Large intestine (tissue), 3 donors: ENCODE measurements at regions not wholly inside any gene's neighbourhood (a gene's known extent, or its start where the extent isn't known, plus 50 kb on each side); places are given as distances from the start of the nearest gene placed in this dataset.
"Not testable (repeated sequence)": the region's sequence is repeated elsewhere in the genome, so short reads cannot be mapped to it uniquely, and the experiment has no call there.

Source experiments
- DNase-seq, 2 donors: peaks; one replicate each; pipeline versions ENCODE4 v3.0.0 to v3.0.0-alpha.2; 2013
- H3K27ac ChIP-seq: one replicate; pipeline ENCODE4 v1.5.1; 2013; ENCODE audit warnings: low read length
- H3K27me3 ChIP-seq: 2 replicates; pipeline ENCODE4 v1.6.1; 2013; ENCODE audit warnings: low read length; ENCODE audit not compliant: control insufficient read depth, insufficient read depth
- H3K36me3 ChIP-seq: 2 replicates; pipeline ENCODE4 v1.6.1; 2013; ENCODE audit warnings: low read length; ENCODE audit not compliant: control insufficient read depth, insufficient read depth
- H3K4me1 ChIP-seq: one replicate; pipeline ENCODE4 v1.6.1; 2013; ENCODE audit warnings: low read length; ENCODE audit not compliant: control insufficient read depth, insufficient read depth
- H3K4me3 ChIP-seq: one replicate; pipeline ENCODE4 v1.5.1; 2013; ENCODE audit warnings: low read length
- H3K9me3 ChIP-seq: one replicate; pipeline ENCODE4 v1.6.1; 2013; ENCODE audit warnings: mild to moderate bottlenecking, low read depth, low read length, moderate library complexity; ENCODE audit not compliant: control insufficient read depth
- WGBS: methylation state at CpG from one replicate; pipeline ENCODE4 v1.1.5; 2013; ENCODE audit warnings: low lambda C conversion rate; ENCODE audit not compliant: insufficient coverage; 5-methylcytosine and 5-hydroxymethylcytosine counted together

- no peak overlapping the region for H3K27ac ChIP-seq
- no peaks in the 10 kb centered on the region for H3K9me3 ChIP-seq
- no peak for DNase-seq
- no peaks in the 10 kb centered on the region for H3K27me3 ChIP-seq
- H3K4me3 ChIP-seq, result no peak overlapping the region
- no peaks in the 10 kb centered on the region for H3K36me3 ChIP-seq
- no peaks in the 10 kb centered on the region for H3K4me1 ChIP-seq
- WGBS, result no CpG with 5 or more reads among the region's 1 CpG
These were observed 342.2 kb upstream of the NT5E start for GRCh38 chr6:85107701-85108100.

- WGBS, result no CpG with 5 or more reads among the region's 5 CpGs
- Histone ChIP-seq H3K27me3 (no peaks in the 10 kb centered on the region), H3K4me3 (no peak overlapping the region), H3K4me1 (no peaks in the 10 kb centered on the region), H3K27ac (no peak overlapping the region), H3K9me3 (no peaks in the 10 kb centered on the region), H3K36me3 (no peaks in the 10 kb centered on the region)
- DNase-seq, result no peak
These were observed 332.6 kb upstream of the TBX18 start for GRCh38 chr6:85096976-85097375.

- no CpG with 5 or more reads among the region's 1 CpG for WGBS
- Histone ChIP-seq H3K27me3 (no peaks in the 10 kb centered on the region), H3K4me1 (no peaks in the 10 kb centered on the region), H3K36me3 (no peaks in the 10 kb centered on the region), H3K4me3 (no peak overlapping the region), H3K27ac (no peak overlapping the region), H3K9me3 (no peaks in the 10 kb centered on the region)
- DNase-seq, result no peak
These were observed 327.8 kb upstream of the TBX18 start for GRCh38 chr6:85092226-85092625.

GRCh38 chr6:85089255-85089654 is 324.9 kb upstream of the TBX18 start:
- Histone ChIP-seq H3K36me3 (no peaks in the 10 kb centered on the region), H3K27me3 (no peaks in the 10 kb centered on the region)
- 80% methylated on average over 1 of the region's 2 CpGs for WGBS

GRCh38 chr6:85085875-85086274 is 321.5 kb upstream of the TBX18 start:
- no peak overlapping the region for H3K27ac ChIP-seq
- H3K4me1 ChIP-seq, result no peaks in the 10 kb centered on the region
- no peaks in the 10 kb centered on the region for H3K27me3 ChIP-seq
- peaks cover 2% of the 10 kb centered on the region for H3K9me3 ChIP-seq
- WGBS, result no CpG with 5 or more reads among the region's 2 CpGs
- no peak overlapping the region for H3K4me3 ChIP-seq
- no peak for DNase-seq
- H3K36me3 ChIP-seq, result no peaks in the 10 kb centered on the region

More at GRCh38 chr6:85089255-85089654, 324.9 kb upstream of the TBX18 start:
- Histone ChIP-seq H3K9me3 (peaks cover 2% of the 10 kb centered on the region), H3K27ac (no peak overlapping the region), H3K4me3 (no peak overlapping the region), H3K4me1 (no peaks in the 10 kb centered on the region)
- no peak for DNase-seq

- no peak for DNase-seq
- Histone ChIP-seq H3K36me3 (no peaks in the 10 kb centered on the region), H3K4me1 (no peaks in the 10 kb centered on the region), H3K27ac (no peak overlapping the region), H3K27me3 (no peaks in the 10 kb centered on the region), H3K9me3 (peaks cover 2% of the 10 kb centered on the region), H3K4me3 (no peak overlapping the region)
- WGBS, result no CpG with 5 or more reads among the region's 1 CpG
These were observed 316.7 kb upstream of the TBX18 start for GRCh38 chr6:85081102-85081501.

- no peaks in the 10 kb centered on the region for H3K27me3 ChIP-seq
- H3K4me3 ChIP-seq, result no peak overlapping the region
- H3K4me1 ChIP-seq, result no peaks in the 10 kb centered on the region
- H3K9me3 ChIP-seq, result no peaks in the 10 kb centered on the region
- WGBS, result no CpG with 5 or more reads among the region's 3 CpGs
- no peak overlapping the region for H3K27ac ChIP-seq
- no peak for DNase-seq
- no peaks in the 10 kb centered on the region for H3K36me3 ChIP-seq
These were observed 315.4 kb upstream of the TBX18 start for GRCh38 chr6:85079761-85080160.

- no peak overlapping the region for H3K4me3 ChIP-seq
- no peaks in the 10 kb centered on the region for H3K4me1 ChIP-seq
- WGBS, result 5% methylated on average over 3 of the region's 3 CpGs
- no peaks in the 10 kb centered on the region for H3K36me3 ChIP-seq
- no peak overlapping the region for H3K27ac ChIP-seq
- no peaks in the 10 kb centered on the region for H3K27me3 ChIP-seq
- H3K9me3 ChIP-seq, result no peaks in the 10 kb centered on the region
- DNase-seq, result no peak
These were observed 313.7 kb upstream of the TBX18 start for GRCh38 chr6:85078058-85078457.

- WGBS, result no CpG with 5 or more reads among the region's 1 CpG
- DNase-seq, result no peak
- Histone ChIP-seq H3K4me1 (no peaks in the 10 kb centered on the region), H3K4me3 (no peak overlapping the region), H3K27me3 (no peaks in the 10 kb centered on the region), H3K27ac (no peak overlapping the region), H3K9me3 (no peaks in the 10 kb centered on the region), H3K36me3 (no peaks in the 10 kb centered on the region)
These were observed 312.7 kb upstream of the TBX18 start for GRCh38 chr6:85077098-85077497.

GRCh38 chr6:85071845-85072244 is 307.4 kb upstream of the TBX18 start:
- H3K27me3 ChIP-seq, DNase-seq, H3K9me3 ChIP-seq, H3K36me3 ChIP-seq, H3K4me1 ChIP-seq, H3K4me3 ChIP-seq, H3K27ac ChIP-seq: not testable (repeated sequence)
- 100% methylated on average over 2 of the region's 6 CpGs for WGBS

GRCh38 chr6:85069577-85069976 is 305.2 kb upstream of the TBX18 start:
- WGBS, result no CpG with 5 or more reads among the region's 1 CpG
- Histone ChIP-seq H3K27me3 (no peaks in the 10 kb centered on the region), H3K36me3 (no peaks in the 10 kb centered on the region), H3K9me3 (no peaks in the 10 kb centered on the region), H3K27ac (no peak overlapping the region), H3K4me3 (no peak overlapping the region), H3K4me1 (no peaks in the 10 kb centered on the region)
- DNase-seq, result no peak
